GM21423 (cell line): ENCODE measurements at regions not wholly inside any gene's neighbourhood (a gene's known extent, or its start where the extent isn't known, plus 50 kb on each side); places are given as distances from the start of the nearest gene placed in this dataset.
"Not testable (repeated sequence)": the region's sequence is repeated elsewhere in the genome, so short reads cannot be mapped to it uniquely, and the experiment has no call there.

Source experiments
- ATAC-seq: cut with Tn5 transposase; IDR thresholded peaks from one replicate; pipeline ENCODE4 v1.9.1; 2021; ENCODE audit warnings: mild to moderate bottlenecking, moderate library complexity; ENCODE audit not compliant: unreplicated experiment

DNA sequence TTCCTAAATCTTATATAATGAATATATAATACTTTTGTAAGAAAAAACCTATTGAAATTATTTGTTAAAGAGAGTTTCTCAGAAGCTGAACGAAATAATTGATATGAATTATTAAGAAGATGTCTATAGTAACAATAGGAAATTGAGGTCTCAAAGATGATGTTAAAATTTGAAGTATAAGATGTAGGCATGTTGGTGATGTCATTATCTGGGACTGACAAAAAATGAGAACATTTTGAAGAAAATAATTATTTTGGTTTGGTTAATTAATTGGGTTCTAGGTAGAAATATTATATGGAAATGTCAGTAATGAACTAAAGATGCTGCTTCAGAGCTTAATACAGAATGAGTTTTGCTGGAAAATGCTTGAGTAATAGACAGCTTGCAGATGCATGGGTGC is 501.4 kb upstream of the ST8SIA4 start:
- no peak for ATAC-seq

DNA sequence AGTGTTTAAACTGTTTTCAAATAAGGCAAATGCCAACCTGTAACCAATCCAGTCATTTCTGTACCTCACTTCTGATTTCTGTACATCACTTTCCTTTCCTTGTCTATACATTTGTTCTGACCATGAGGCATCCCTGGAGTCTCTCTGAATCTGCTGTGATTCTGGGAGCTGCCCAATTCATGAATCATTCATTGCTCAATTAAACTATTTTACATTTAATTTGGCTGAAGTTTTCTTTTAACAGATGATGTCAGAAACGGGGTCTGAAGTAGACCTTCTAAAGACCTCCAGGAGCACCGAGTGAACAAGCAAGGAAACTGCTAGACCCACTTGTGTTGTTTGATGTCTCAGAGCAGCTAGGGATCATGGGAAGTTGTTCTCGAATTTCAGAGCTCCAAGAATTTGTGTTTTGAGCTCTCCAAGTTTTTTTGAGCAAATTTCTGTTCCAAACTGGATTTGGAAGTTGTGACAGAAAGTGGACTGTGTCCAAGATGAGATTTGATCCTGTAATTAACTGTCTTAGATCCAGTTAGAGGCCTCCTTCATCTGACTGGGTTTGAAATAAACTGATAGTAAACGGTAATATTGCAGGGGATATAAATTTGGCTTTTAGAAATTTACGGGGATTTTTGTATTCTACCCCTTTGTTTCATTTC is 490.8 kb upstream of the ST8SIA4 start:
- ATAC-seq = no peak

DNA sequence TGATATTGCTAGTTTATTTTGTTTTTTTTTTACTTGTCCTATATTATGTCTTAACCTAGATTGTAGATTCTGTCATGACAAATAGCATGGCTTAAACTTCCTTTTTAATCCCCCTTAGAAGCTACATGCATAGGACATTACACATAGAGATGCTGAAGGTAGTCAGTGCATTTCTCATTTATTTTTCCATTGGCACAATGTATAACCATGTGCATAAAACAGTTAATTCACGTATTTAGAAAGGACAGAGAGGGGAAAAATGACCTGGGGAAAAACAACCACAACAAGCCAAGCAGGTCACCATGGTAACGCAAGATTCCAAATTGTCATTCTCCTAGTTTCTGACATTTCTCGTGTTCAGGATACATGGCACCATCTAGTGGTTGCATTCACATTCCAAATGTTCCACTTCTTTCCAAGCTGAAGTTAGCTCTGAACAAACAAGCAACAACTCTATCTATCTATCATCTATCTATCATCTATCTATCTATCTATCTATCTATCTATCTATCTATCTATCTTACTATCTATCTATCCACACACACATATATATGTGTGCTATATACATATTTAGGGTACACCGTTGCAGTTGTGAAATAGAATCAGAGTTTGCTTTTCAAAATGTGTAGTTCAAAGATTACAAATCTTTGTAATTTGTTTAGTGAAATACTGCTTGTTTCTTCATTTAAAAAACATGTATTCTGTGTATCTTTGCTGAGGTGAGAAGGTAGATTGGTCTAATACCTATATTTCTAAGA is 487.2 kb upstream of the ST8SIA4 start:
- ATAC-seq = peak; percentile 63

DNA sequence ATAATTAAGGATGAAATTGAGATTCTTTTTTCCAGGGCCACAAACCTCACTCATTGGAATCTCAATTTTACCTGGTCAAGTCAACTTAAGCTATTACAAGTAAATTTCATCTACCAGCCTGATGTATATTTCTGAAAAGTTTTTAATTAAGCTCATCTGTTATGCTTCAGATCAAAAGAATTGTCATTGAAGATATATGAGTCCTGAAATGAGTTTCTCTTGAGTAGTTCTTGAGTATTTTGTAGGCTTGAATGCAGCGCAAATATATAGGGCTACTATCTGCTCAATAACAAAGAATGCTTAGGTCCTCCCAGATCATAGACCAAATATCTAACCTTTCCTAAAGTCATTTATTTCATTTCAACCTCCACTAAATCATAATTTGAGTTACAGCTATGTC is 482.2 kb upstream of the ST8SIA4 start:
- ATAC-seq = no peak

DNA sequence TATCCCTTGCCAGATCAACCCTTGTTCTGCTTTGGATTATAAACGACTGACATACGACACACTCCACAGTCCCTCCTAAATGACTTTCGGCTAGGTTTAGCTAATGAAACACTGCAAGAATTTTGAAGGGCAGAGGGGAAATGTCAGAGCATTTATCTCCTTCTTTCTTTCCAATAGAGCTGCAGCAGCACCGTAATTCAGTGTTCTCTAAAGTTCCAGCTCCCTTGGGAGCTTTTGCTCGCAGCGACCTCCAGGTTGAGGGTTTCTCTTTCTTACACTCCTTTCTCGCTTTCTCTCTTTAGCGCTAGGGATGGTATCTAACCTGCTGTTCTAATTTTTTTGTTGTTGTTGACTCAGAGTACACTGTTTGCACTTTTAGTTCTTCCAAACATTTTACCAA is 467.1 kb upstream of the ST8SIA4 start:
- ATAC-seq = no peak

DNA sequence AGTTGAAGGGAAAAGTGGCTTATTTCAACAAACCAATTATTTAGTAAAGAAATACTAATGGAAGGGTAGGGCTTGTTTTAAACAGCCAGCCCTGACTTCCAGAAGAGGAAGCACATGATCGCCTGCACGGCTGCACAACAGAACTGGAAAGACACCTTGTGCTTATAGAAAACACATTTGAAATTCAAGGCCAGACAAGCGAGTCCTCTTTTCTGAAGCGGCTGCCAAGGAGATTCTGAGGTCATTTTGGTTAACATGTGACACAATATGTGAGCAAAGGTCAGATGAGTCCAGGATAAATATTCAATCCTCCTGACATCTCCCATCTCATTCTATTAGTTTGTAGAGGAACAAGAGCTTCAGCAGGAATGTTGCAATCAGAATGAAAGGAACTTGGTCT is 461.4 kb upstream of the ST8SIA4 start:
- ATAC-seq = no peak

DNA sequence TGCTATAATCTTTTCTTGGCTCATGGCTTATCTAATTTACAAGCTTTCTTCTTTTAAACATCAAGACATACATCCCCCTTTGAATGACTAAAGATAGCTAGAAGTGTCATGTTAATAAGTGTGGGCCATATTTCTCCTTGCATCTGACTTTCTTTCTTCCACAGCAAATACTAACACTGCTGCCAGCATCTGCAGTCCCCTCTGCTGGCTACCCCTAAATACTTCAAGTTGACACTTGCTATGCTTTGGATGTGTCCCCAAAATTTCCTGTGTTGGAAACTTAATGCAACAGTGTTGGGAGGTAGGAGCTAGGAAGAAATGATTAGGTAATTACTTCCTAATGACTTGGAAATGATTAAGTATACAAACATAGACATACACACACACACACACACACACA is 459.0 kb upstream of the ST8SIA4 start:
- ATAC-seq = no peak

DNA sequence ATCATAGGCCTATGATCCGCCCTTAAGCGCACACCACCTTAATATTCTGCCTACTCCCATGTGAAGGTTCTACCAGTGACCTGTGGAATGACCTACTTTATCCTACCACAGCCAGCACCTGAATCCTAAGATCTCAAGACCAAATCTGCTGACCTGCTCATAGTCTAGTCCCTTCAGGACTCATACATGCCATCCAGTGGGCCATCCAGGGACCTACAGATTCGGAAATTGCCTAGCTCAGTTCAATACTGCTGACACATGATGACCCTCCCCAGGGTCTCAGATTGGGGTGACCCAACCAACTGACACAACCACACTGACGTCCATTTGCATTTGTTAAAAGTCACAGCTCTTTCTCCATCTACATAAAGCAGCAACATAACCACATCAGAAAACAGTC is 443.8 kb upstream of the ST8SIA4 start:
- ATAC-seq = no peak

DNA sequence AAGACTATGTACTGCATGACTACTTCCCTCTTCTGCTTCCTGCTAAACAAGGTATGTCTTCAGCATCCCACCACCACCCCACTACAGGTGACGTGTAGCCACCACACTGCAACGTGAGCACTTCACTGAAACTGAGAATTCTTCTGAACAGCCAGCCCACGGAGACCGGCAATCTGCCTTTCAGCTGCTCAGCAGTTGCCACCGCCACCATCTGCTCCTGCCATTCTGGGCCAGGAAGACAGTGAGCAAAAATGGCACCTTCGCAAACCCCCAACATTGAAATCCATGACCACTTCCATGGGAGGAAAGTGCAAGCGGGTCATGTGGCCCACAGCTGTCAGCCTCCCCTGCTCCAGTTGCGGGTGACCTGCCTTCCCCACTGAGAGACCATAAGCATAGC is 443.4 kb upstream of the ST8SIA4 start:
- no peak for ATAC-seq

DNA sequence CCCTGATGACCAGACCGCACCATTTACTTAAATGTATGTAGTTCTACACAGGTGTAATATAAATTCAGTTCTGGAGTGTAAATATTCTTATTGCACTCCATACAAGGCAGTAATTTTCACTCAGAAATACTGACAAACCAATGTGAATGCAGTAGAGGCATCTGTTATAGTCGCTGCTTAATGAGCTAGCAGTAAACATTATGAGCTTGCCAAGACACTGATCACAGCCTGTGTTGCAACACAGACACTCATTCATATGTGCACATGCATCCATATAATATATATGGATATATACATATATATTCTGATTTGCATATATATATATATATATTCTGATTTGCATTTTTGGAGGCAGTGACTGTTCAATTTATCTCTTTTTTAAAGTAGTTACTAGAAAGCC is 435.1 kb upstream of the ST8SIA4 start:
- no peak for ATAC-seq

DNA sequence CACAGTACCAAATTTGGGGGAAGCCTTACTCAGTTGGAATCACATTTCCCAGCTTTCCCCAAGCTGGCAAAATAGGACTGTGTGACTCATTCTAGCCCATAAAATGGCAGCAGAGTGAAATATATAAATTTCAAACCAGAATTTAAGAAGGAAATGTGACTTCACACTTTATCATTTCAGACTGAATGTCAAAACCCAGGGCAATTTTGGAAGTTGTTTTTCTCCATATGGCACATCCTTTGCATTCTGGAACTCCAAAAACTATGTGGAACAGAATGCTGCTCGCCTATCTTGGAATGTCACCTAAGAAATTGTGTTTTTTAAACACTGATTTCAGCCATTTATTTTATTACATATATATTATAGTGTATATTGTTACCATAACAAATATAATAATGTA is 424.7 kb upstream of the ST8SIA4 start:
- ATAC-seq = no peak

DNA sequence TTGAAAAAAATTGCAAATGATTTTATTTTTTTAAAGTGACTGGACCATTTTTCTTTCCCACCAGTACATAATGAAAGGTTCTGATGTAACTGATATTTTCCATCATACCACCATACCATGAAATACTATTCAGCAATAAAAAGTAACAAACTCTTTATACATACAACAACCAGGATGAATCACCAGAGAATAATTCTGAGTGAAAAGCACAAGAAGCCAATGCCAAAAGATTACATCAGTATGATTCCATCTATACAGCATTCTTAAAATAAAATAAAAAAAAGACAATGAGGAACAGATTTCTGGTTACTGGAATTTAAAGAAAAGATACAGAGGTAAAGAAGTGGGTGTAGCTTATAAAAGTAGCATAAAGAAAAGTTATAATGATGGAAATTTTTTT is 423.7 kb upstream of the ST8SIA4 start:
- no peak for ATAC-seq

DNA sequence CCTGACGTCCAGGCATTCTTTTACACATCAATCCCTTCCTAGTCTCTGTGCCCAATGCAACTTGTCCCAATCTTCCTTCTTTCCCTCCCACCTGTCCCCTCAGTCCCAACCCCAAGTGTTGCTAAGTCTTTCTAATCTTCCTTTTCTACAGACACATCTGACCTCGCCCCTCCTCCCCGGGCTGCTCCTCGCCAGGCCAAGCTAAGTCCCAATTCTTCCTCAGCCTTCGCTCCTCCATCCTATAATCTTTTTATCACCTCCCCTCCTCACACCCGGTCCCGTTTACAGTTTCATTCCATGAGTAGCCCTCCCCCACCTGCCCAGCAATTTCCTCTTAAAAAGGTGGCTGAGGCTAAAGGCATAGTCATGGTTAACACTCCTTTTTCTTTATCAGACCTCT is 413.3 kb upstream of the ST8SIA4 start:
- ATAC-seq = not testable (repeated sequence)

DNA sequence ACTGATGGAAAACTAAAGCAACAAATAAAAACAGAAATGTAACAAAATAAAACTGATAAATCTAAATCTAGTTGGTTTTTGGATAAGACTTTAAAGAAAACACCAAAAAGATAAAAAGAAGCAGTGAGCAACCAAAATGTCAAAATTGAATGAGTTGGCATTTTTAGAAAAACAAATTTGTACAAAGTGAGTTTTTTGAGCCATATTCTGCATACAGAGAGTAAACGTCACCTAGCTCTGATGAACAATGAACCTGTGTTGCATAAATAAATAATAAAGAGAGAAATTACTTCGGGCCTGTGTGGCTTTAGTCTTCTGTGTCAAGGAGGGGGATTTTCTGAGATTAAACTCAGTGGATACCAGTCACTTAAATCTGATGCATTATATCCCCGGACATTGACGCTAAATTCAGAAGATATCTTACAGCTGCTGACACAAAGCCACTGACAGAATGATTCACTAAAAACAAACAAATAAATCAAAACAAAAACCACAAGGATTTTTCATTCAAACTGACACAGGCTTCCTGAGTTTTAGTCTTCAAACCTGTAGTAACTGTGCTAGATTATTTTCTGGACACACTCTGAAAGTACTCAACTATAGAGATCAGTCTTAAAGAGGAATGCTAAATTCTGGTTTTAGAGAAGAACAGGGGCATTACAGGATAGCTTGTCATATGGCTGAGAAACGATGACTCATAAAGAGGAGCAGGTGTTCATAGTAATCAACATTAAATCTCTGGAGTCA is 403.5 kb upstream of the ST8SIA4 start:
- ATAC-seq = no peak

DNA sequence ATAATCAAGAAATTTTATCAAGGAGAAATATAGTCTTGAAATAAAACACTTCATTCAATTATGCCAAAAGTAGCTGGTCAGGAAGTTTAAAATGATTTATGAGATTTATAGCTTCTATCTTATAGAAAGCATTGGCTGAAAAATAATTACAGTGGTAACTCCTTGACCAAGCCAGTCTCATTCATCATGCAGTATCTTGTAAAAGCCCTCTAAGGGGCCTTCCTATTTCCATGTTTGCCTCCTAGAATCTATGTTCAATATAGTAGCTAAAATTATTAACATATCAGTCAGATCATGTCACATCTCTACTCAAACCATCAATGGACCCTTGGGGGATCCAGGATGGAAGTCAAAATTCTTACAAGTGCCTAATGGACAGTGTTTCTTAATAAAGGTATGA is 393.4 kb upstream of the ST8SIA4 start:
- no peak for ATAC-seq

DNA sequence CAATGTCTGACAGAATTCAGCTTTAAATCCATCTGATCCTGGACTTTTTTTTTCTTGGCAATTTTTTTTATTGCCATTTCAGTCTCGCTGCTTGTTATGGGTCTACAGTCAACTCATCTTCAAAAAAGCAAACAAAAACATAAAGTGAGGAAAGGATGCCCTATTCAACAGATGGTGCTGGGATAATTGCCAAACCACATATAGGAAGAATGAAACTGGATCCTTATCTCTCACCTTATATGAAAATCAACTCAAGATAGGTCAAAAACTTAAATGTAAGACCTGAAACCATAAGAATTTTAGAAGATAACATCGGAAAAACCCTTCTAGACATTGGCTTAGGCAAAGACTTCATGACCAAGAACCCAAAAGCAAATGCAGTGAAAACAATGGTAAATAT is 389.1 kb upstream of the ST8SIA4 start:
- ATAC-seq = no peak

DNA sequence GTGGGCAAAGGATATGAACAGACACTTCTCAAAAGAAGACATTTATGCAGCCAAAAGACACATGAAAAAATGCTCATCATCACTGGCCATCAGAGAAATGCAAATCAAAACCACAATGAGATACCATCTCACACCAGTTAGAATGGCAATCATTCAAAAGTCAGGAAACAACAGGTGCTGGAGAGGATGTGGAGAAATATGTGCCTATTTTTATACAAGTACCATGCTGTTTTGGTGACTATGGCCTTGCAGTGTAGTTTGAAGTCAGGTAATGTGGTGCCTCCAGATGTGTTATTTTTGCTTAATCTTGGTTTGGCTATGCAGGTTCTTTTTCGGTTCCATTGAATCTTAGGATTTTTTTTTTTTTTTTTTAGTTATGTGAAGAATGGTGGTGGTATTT is 387.7 kb upstream of the ST8SIA4 start:
- not testable (repeated sequence) for ATAC-seq

DNA sequence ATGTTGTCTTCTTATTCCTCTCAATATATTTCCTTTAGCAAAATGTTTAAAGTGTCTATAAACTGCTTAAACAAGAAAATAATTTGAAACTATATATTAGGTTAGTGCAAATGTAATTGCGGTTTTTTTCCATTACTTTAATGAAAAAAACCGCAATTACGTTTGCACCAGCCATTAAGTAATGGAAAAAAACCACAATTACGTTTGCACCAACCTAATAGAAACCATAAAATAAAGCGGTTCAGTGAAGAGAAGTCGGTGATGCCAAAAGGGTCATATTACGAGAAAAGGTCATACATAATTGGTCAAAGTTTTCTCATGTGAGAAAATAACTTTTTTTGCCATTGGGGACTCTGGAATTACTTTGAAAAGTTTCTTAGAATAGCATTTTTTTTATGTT is 385.6 kb upstream of the ST8SIA4 start:
- no peak for ATAC-seq

DNA sequence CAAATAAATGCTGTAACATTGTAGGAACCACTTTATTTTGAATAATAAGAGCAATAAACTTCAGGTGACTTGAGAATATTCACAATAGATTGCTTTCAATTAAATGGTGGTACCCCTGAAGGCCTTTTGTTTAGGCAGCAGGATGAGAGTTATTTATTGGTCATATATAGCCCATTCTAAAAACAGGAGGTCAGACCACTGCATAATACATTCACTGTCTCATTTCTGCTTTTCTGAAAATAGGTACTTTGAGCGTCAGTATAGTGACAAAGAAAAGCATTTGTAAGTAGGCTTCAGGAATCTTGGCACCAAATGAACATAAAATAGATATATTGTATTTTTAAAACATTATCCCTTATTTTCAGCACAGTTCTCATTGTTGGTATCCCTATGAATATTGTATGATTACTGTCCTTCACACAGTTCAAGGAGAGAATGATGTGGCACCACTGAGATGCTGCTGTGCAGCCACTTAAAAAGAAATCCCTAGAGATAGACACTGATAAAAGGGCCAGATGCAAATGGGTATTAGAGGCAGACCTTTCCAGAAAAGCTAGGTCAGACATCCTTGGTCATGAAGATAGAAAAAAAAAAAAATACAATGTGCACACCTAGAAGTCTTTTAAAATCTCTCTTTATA is 381.8 kb upstream of the ST8SIA4 start:
- ATAC-seq = no peak

DNA sequence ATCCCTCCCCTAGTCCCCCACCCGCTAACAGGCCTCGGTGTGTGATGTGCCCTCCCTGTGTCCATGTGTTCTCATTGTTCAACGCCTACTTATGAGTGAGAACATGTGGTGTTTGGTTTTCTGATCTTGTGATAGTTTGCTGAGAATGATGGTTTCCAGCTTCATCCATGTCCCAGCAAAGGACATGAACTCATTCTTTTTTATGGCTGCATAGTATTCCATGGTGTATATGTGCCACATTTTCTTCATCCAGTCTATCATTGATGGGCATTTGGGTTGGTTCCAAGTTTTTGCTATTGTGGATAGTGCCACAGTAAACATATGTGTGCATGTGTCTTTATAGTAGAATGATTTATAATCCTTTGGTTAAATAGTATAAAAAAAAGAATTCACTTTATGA is 380.9 kb upstream of the ST8SIA4 start:
- ATAC-seq = not testable (repeated sequence)

DNA sequence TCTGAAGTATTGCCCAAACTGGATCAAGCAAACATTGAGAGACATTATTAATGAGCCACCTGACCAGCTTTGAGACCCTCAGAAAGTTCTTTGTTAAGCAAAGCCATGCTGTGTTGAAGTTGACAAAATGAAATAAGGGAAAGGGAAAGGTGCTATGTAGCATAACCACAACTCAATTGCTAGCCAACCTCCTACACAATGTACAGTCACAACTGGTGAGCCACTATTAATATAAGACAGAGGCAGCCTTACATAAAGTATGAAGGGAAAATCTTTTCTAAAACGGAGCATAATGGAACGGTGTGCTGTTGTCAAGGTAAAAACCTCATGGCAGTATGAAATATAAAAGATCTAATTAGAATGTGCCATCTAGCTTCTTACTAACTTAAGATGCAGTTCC is 375.8 kb upstream of the ST8SIA4 start:
- ATAC-seq = no peak
